ENCODE measurements at regions not wholly inside any gene's neighbourhood (a gene's known extent, or its start where the extent isn't known, plus 50 kb on each side); places are given as distances from the start of the nearest gene placed in this dataset.

DNA sequence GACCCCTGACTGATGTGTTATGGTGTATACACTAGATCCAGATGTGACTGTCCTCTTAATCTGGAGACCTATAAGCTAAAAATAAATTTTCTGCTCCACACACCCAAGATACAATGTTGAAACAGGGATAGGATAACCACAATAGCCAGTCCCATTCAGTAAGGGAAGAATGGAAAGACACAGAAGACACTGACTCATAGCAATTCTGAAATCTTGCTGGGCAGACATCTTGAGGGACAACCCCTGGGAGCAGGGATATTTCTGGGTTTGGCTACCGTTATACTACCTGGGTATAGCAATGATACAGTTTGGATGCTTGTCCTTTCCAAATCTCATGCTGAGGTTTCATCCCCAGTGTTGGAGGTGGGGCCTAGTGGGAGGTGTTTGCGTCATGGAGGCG, 93.9 kb downstream of the BUD13 start:
- TF ChIP-seq POLR2AphosphoS5 (IDR thresholded peaks at IDR 0.05; ENCODE audit: insufficient read depth in 1 of 2, low read depth in 1 of 2) (no peak), POLR2A (IDR thresholded peaks at IDR 0.05) (no peak)
- TF ChIP-seq, protein P1, sequence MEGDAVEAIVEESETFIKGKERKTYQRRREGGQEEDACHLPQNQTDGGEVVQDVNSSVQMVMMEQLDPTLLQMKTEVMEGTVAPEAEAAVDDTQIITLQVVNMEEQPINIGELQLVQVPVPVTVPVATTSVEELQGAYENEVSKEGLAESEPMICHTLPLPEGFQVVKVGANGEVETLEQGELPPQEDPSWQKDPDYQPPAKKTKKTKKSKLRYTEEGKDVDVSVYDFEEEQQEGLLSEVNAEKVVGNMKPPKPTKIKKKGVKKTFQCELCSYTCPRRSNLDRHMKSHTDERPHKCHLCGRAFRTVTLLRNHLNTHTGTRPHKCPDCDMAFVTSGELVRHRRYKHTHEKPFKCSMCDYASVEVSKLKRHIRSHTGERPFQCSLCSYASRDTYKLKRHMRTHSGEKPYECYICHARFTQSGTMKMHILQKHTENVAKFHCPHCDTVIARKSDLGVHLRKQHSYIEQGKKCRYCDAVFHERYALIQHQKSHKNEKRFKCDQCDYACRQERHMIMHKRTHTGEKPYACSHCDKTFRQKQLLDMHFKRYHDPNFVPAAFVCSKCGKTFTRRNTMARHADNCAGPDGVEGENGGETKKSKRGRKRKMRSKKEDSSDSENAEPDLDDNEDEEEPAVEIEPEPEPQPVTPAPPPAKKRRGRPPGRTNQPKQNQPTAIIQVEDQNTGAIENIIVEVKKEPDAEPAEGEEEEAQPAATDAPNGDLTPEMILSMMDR (IDR thresholded peaks at IDR 0.05): no peak
